ENCODE measurements at regions not wholly inside any gene's neighbourhood (a gene's known extent, or its start where the extent isn't known, plus 50 kb on each side); places are given as distances from the start of the nearest gene placed in this dataset.

GRCh38 chr20:58044931-58045555 lies 183.4 kb downstream of the ANKRD60 start:
- no peak for TF ChIP-seq POLR2AphosphoS5 (IDR thresholded peaks at IDR 0.05; ENCODE audit: low read depth, low read length)
- no peak for TF ChIP-seq CTCF (IDR thresholded peaks at IDR 0.05; ENCODE audit: control extremely low read depth in 1 of 3, insufficient read depth in 1 of 3, low read depth in 1 of 3, low read length in 3 of 3)
- no peak for TF ChIP-seq EZH2 (IDR thresholded peaks at IDR 0.05; ENCODE audit: low read depth, low read length, severe bottlenecking)
- TF ChIP-seq CHD2 (IDR thresholded peaks at IDR 0.05; ENCODE audit: low read length): no peak
- no peak for TF ChIP-seq RNF2 (IDR thresholded peaks at IDR 0.05; ENCODE audit: borderline replicate concordance, low read depth, low read length, missing control alignments, poor library complexity, severe bottlenecking)
- TF ChIP-seq ZNF274 (IDR thresholded peaks at IDR 0.05; ENCODE audit: borderline replicate concordance, extremely low read depth, low read length): no peak
- no peak for TF ChIP-seq BCL11A (IDR thresholded peaks at IDR 0.05; ENCODE audit: low read depth in 2 of 2, low read length in 2 of 2)
- TF ChIP-seq NANOG (IDR thresholded peaks at IDR 0.05; ENCODE audit: insufficient read depth, low read depth, low read length, poor library complexity, severe bottlenecking): no peak
- TF ChIP-seq CBX8 (IDR thresholded peaks at IDR 0.05; ENCODE audit: borderline replicate concordance, low read depth, low read length): no peak
- TF ChIP-seq SIX5 (IDR thresholded peaks at IDR 0.05; ENCODE audit: low read depth, low read length): no peak
- no peak for TF ChIP-seq TAF1 (IDR thresholded peaks at IDR 0.05; ENCODE audit: low read depth, low read length)
- no peak for TF ChIP-seq MAX (IDR thresholded peaks at IDR 0.05)
- TF ChIP-seq CHD7 (IDR thresholded peaks at IDR 0.05; ENCODE audit: insufficient replicate concordance, low read length): no peak
- TF ChIP-seq POLR2A (IDR thresholded peaks at IDR 0.05; ENCODE audit: control extremely low read depth in 1 of 2, low read depth in 2 of 2, low read length in 2 of 2): no peak

All from H1 (cell line).